Prostate gland (tissue), 2 donors: ENCODE measurements at regions not wholly inside any gene's neighbourhood (a gene's known extent, or its start where the extent isn't known, plus 50 kb on each side); places are given as distances from the start of the nearest gene placed in this dataset.

ENCODE experiments used
- DNase-seq: peaks from one replicate; pipeline ENCODE4 v3.0.0-alpha.2; 2019; ENCODE audit warnings: low spot score
- H3K27ac ChIP-seq, 2 donors: fragments of 200-600 bp; sonication (generic); 2 replicates each; pipeline ENCODE4 v1.5.1; 2017 to 2019
- H3K27me3 ChIP-seq: fragments of 200-600 bp; sonication (generic); replicated peaks from 2 replicates; pipeline ENCODE4 v1.5.1; 2019; ENCODE audit not compliant: insufficient read depth
- H3K36me3 ChIP-seq, 2 donors: fragments of 200-600 bp; sonication (generic); 1 replicate in 1 of 2; 2 replicates in 1 of 2; pipeline versions ENCODE4 v1.5.1 to v1.8.1; 2017 to 2019
- H3K4me1 ChIP-seq: fragments of 200-600 bp; sonication (generic); replicated peaks from 2 replicates; pipeline ENCODE4 v1.5.1; 2019
- H3K4me3 ChIP-seq, 2 donors: fragments of 200-600 bp; sonication (generic); 2 replicates each; pipeline ENCODE4 v1.5.1; 2017 to 2019
- H3K9me3 ChIP-seq: fragments of 200-600 bp; sonication (generic); 2 replicates; pipeline ENCODE4 v1.5.1; 2017
- CTCF ChIP-seq, 4 experiments: fragments of 200-600 bp in 2 of 4; fragments of 450-650 bp in 2 of 4; sonication (generic) in 2 of 4; IDR thresholded peaks; 1 replicate in 3 of 4; 2 replicates in 1 of 4; pipeline ENCODE4 v1.5.1; 2016 to 2019; ENCODE audit warnings: antibody characterized with exemption in 4 of 4, mild to moderate bottlenecking in 2 of 4, moderate library complexity in 2 of 4
- POLR2A ChIP-seq: fragments of 450-650 bp; IDR thresholded peaks from one replicate; pipeline ENCODE4 v1.6.1; 2016; ENCODE audit warnings: antibody characterized with exemption, mild to moderate bottlenecking
- POLR2AphosphoS5 ChIP-seq: sonication (generic); formaldehyde crosslinking; IDR thresholded peaks from one replicate; pipeline ENCODE4 v1.6.1; 2017; ENCODE audit warnings: antibody characterized with exemption
- WGBS: methylation state at CpG from one replicate; pipeline ENCODE4 v1.1.5; 2018; 5-methylcytosine and 5-hydroxymethylcytosine counted together
- intact Hi-C: fragments of 100-400 bp; cut with DNase I; formaldehyde crosslinking; loops from one replicate; pipeline ENCODE4 v1.14.2; 2022

DNA sequence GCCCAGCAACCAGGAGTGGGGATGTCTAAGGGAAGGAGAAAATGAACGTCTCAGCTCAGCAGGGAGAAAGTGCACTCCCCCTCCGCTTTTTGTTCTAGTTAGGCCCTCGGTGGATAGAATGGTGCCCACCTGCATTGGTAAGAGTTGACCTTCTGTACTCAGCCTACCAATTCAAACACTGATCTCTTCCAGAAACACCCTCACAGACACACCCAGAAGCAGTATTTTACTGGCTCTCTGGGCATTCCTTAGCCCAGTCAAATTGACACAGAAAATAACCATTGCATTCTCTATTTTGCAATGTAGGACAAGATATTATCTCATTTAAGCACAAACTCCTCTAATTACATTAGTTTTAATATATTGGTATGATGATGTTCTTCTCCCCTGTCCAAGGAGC lies 106.1 kb upstream of the C7orf33 start:
- Histone ChIP-seq H3K9me3 (no peaks in the 10 kb centered on the region), H3K27me3 (no peaks in the 10 kb centered on the region), H3K4me1 (no peaks in the 10 kb centered on the region), H3K27ac (no peak overlapping the region), H3K36me3 (no peaks in the 10 kb centered on the region), H3K4me3 (no peak overlapping the region)
- DNase-seq = no peak
- intact Hi-C loops = no loop called here
- no peak for TF ChIP-seq CTCF (IDR thresholded peaks at IDR 0.05)
- TF ChIP-seq POLR2AphosphoS5 = no peak
- no peak for TF ChIP-seq POLR2A
- WGBS = 74% methylated on average over 3 of the region's 3 CpGs

DNA sequence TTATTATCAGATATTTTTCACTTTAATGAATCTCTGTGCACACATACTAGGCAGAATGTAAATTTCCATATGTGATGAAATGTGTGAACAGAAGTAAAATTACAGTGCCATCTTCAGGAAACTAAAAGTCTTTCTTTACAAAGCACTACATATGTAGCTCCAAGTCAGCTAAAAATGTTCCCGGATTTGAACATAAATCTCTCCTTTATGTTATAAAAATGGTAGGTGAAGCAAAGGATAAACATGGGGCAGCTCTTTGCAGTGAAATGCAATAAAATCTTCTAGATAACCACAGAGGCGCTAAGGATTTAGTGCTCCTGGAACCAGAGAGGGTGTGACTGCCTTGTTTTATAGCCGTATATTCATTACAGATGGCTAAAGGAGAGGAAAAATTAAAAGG lies 104.9 kb upstream of the C7orf33 start:
- H3K9me3 ChIP-seq = no peaks in the 10 kb centered on the region
- 9% methylated on average over 3 of the region's 3 CpGs for WGBS
- H3K4me1 ChIP-seq = no peaks in the 10 kb centered on the region
- no peaks in the 10 kb centered on the region for H3K27me3 ChIP-seq
- H3K36me3 ChIP-seq = no peaks in the 10 kb centered on the region
- H3K27ac ChIP-seq = no peak overlapping the region
- DNase-seq = no peak
- H3K4me3 ChIP-seq = no peak overlapping the region
- intact Hi-C loops = no loop called here
- peak in 2 of 4 experiments; percentile 14 to 36 for TF ChIP-seq CTCF (IDR thresholded peaks at IDR 0.05)
- no peak for TF ChIP-seq POLR2AphosphoS5

GRCh38 chr7:148486937-148487336 lies 103.6 kb upstream of the C7orf33 start:
- TF ChIP-seq CTCF (IDR thresholded peaks at IDR 0.05) = no peak
- TF ChIP-seq POLR2AphosphoS5 = no peak
- no peak for TF ChIP-seq POLR2A
- H3K27me3 ChIP-seq = no peaks in the 10 kb centered on the region
- intact Hi-C loops = no loop called here
- no peaks in the 10 kb centered on the region for H3K36me3 ChIP-seq
- 97% methylated on average over 7 of the region's 7 CpGs for WGBS
- DNase-seq = no peak
- no peak overlapping the region for H3K27ac ChIP-seq
- H3K4me3 ChIP-seq = no peak overlapping the region
- no peaks in the 10 kb centered on the region for H3K4me1 ChIP-seq
- H3K9me3 ChIP-seq = no peaks in the 10 kb centered on the region

GRCh38 chr7:148487912-148488311 lies 102.7 kb upstream of the C7orf33 start:
- H3K27me3 ChIP-seq = no peaks in the 10 kb centered on the region
- H3K4me1 ChIP-seq = no peaks in the 10 kb centered on the region
- TF ChIP-seq POLR2AphosphoS5 = no peak
- TF ChIP-seq POLR2A = no peak
- TF ChIP-seq CTCF (IDR thresholded peaks at IDR 0.05) = no peak
- no peak overlapping the region for H3K27ac ChIP-seq
- WGBS = 76% methylated on average over 4 of the region's 4 CpGs
- intact Hi-C loops = no loop called here
- DNase-seq = no peak
- no peaks in the 10 kb centered on the region for H3K9me3 ChIP-seq
- H3K36me3 ChIP-seq = no peaks in the 10 kb centered on the region
- no peak overlapping the region for H3K4me3 ChIP-seq

DNA sequence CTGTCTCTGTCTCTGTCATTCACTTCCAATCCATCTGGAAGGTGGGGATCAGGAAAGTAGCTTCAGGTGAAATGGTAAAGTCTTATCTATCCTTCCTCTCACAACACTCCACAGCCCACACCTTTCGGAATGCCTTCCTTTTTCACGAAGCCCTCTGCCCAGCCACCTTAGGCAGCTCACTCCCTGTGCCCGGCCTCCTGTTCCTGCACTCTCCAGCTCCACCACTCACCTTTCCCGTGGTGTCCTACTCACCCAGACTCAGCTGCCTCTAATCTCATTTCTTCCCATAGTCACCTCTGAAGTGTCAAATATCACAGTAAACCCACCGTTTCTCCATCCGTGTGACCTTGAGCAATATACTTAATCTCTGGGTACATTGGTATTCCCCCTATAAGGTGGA lies 100.9 kb upstream of the C7orf33 start:
- intact Hi-C loops = no loop called here
- 75% methylated on average over 6 of the region's 6 CpGs for WGBS

More for the DNA sequence above, 100.9 kb upstream of the C7orf33 start:
- TF ChIP-seq POLR2A = no peak
- TF ChIP-seq POLR2AphosphoS5 = no peak
- no peak for TF ChIP-seq CTCF (IDR thresholded peaks at IDR 0.05)
- Histone ChIP-seq H3K36me3 (no peaks in the 10 kb centered on the region), H3K27me3 (no peaks in the 10 kb centered on the region), H3K27ac (no peak overlapping the region), H3K9me3 (no peaks in the 10 kb centered on the region), H3K4me1 (no peaks in the 10 kb centered on the region), H3K4me3 (no peak overlapping the region)
- DNase-seq = no peak
